T47D (cell line): ENCODE measurements at regions not wholly inside any gene's neighbourhood (a gene's known extent, or its start where the extent isn't known, plus 50 kb on each side); places are given as distances from the start of the nearest gene placed in this dataset.

Experiments
- DNase-seq, 2 experiments: peaks; one replicate each; pipeline versions ENCODE4 v3.0.0 to v3.0.0-alpha.2; 2011 to 2012; ENCODE audit warnings: low read depth in 1 of 2, low spot score in 1 of 2
- JUND ChIP-seq: IDR thresholded peaks from 2 replicates; pipeline ENCODE4 v1.6.1; 2012; ENCODE audit warnings: low read depth
- in situ Hi-C: cut with HindIII; loops from 2 replicates; pipeline ENCODE4 v1.10.0; 2016; ENCODE audit warnings: low sequenced_read_pairs, low pct_unique_long_range_greater_than_20kb

- in situ Hi-C loops: no loop called here
- TF ChIP-seq JUND: no peak
- no peak for DNase-seq
Observed at GRCh38 chr14:98725676-98726075, 546.3 kb downstream of the BCL11B start.

GRCh38 chr14:98726585-98727405 lies 545.2 kb downstream of the BCL11B start:
- in situ Hi-C loops: no loop called here
- DNase-seq: no peak
- no peak for TF ChIP-seq JUND

GRCh38 chr14:98728024-98728423 lies 544.0 kb downstream of the BCL11B start:
- no peak for DNase-seq
- in situ Hi-C loops: no loop called here
- no peak for TF ChIP-seq JUND

DNA sequence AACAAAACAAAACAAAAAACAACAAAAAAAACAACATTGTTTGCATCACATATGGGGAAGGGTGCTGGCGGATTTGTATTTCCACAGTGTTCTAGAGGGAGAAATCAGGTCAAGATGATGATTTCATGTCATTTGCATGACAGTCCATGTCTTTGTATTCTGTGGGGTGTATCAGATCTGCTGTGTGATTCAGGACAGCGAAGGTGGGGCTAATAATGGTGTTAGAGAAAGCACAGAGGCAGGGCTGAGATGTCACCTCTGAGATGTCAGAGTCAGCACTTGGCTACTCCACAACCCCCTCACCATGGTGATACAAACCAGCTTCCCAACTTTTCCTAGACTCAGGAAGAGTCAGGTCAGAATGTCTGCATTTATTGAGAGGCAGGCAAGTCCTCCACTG lies 543.2 kb downstream of the BCL11B start:
- in situ Hi-C loops: no loop called here
- no peak for DNase-seq
- no peak for TF ChIP-seq JUND

DNA sequence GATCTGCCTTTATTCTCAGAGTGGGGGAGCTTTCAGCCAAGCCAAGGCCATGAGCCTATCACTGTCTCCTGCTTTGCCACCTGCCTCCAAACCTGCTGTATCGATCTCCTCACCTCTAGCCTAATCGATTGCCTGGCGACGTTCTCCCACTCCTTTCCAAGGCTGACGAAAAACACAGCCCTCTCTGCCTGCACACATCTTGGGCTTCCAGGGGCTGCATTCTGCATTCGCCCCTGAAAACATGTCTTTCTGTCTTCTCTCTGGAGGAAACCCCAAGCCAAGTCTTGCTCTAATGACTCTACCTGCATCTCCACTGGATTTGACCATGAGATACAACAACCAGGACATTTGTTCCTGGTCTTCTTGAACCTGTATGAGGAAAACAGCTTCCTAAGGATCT lies 540.7 kb downstream of the BCL11B start:
- DNase-seq: no peak
- in situ Hi-C loops: no loop called here
- TF ChIP-seq JUND: no peak

DNA sequence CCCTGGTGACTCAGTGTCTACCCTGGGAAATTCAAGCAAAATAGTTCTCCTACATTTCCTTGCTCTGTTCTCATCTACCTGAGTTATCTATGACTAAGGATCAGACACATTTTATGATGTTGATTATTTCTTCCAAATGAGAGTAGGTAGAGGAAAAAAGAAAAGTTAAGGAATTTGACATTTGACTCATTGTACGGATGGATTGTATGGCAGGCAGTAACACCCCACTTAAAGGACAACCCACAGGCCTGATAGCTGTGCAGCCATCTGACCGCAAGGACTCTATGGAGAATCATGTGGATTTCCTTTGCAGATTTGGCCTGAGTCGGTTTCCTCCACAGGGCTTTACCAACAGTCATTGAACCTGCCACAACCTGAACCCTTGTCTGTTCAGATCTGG lies 540.3 kb downstream of the BCL11B start:
- no peak for TF ChIP-seq JUND

GRCh38 chr14:98733536-98733935 lies 538.5 kb downstream of the BCL11B start:
- no peak for DNase-seq
- in situ Hi-C loops: no loop called here
- TF ChIP-seq JUND: no peak

More for the DNA sequence above, 540.3 kb downstream of the BCL11B start:
- in situ Hi-C loops: no loop called here
- DNase-seq: no peak

GRCh38 chr14:98736701-98737338 lies 535.2 kb downstream of the BCL11B start:
- in situ Hi-C loops: no loop called here
- DNase-seq: no peak
- no peak for TF ChIP-seq JUND

GRCh38 chr14:98741523-98741922 lies 530.5 kb downstream of the BCL11B start:
- TF ChIP-seq JUND: no peak
- no peak for DNase-seq
- in situ Hi-C loops: no loop called here

GRCh38 chr14:98742001-98742400 lies 530.0 kb downstream of the BCL11B start:
- in situ Hi-C loops: no loop called here
- TF ChIP-seq JUND: no peak
- DNase-seq: no peak

- no peak for DNase-seq
- in situ Hi-C loops: no loop called here
- TF ChIP-seq JUND: no peak
Observed at GRCh38 chr14:98743536-98743935, 528.5 kb downstream of the BCL11B start.

DNA sequence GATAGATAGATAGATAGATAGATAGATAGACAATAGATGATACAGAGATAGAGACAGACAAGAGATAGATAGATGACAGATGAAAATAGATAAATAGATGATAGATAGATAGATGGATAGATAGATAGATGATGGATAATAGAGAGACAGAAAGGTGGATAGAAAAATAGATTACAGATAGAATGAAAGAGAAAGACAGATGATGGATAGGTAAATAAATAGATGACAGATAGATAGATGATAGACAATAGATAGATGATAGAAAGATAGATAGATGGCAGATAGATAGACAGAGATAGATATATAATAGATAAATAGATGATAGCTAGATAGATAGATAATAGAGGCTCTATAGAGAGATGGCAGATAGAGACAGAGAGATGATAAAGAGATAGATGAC lies 523.0 kb downstream of the BCL11B start:
- DNase-seq: no peak
- in situ Hi-C loops: no loop called here

DNA sequence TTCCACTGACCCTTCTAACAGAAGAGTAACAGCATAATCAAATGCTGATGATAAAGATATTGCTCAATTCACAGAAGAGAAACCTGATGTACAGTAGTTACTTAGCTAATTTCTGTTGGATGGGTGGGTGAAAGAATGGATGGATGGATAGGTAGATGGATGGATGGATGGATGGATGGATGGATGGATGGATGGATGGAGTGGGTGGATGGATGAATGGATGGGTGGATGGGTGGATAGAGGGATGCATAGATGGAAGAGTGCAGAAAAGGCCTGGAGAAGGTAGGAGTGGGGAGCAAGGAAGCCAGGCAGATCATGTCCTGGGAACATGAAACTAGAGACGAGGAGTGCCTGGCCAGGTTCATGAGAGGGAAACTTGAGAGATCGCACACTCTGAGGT lies 520.9 kb downstream of the BCL11B start:
- no peak for DNase-seq
- TF ChIP-seq JUND: no peak
- in situ Hi-C loops: no loop called here

More for the DNA sequence above, 523.0 kb downstream of the BCL11B start:
- no peak for TF ChIP-seq JUND
